Transverse colon (tissue), 4 donors: ENCODE measurements at regions not wholly inside any gene's neighbourhood (a gene's known extent, or its start where the extent isn't known, plus 50 kb on each side); places are given as distances from the start of the nearest gene placed in this dataset.

Experiments used
- DNase-seq: peaks from one replicate; pipeline ENCODE4 v3.0.0-alpha.2; 2019
- H3K27ac ChIP-seq, 4 donors: fragments of 200-600 bp; sonication (generic); 2 replicates each; pipeline ENCODE4 v1.5.1; 2016 to 2018; ENCODE audit warnings: inconsistent platforms in 4 of 4
- H3K27me3 ChIP-seq: fragments of 200-600 bp; sonication (generic); 2 replicates; pipeline ENCODE4 v1.5.1; 2017; ENCODE audit warnings: inconsistent platforms
- H3K36me3 ChIP-seq, 4 donors: fragments of 200-600 bp; sonication (generic); 2 replicates each; pipeline ENCODE4 v1.5.1; 2017 to 2019; ENCODE audit warnings: inconsistent platforms in 4 of 4
- H3K4me1 ChIP-seq, 4 donors: fragments of 200-600 bp; sonication (generic); 2 replicates each; pipeline ENCODE4 v1.5.1; 2017 to 2020; ENCODE audit warnings: inconsistent platforms in 4 of 4
- H3K4me3 ChIP-seq, 4 donors: fragments of 200-600 bp; sonication (generic); 1 replicate in 1 of 4; 2 replicates in 3 of 4; pipeline versions ENCODE4 v1.5.1 to v1.6.1; 2017 to 2019; ENCODE audit warnings: inconsistent platforms in 4 of 4
- H3K9me3 ChIP-seq, 2 donors: fragments of 200-600 bp; sonication (generic); 2 replicates each; pipeline ENCODE4 v1.5.1; 2017 to 2019; ENCODE audit warnings: inconsistent platforms in 2 of 2
- EP300 ChIP-seq: sonication (generic); formaldehyde crosslinking; IDR thresholded peaks from one replicate; pipeline ENCODE4 v1.6.1; 2017; ENCODE audit warnings: antibody characterized with exemption, low read depth
- POLR2A ChIP-seq: fragments of 450-650 bp; IDR thresholded peaks from one replicate; pipeline ENCODE4 v1.6.1; 2016; ENCODE audit warnings: antibody characterized with exemption, mild to moderate bottlenecking, moderate library complexity
- POLR2AphosphoS5 ChIP-seq, 3 donors: sonication (generic); formaldehyde crosslinking; IDR thresholded peaks; one replicate each; pipeline ENCODE4 v1.6.1; 2016; ENCODE audit warnings: antibody characterized with exemption in 3 of 3
- WGBS, 2 donors: methylation state at CpG; one replicate each; pipeline ENCODE4 v1.1.5; 2018; ENCODE audit warnings: low coverage in 1 of 2; 5-methylcytosine and 5-hydroxymethylcytosine counted together
- in situ Hi-C, 4 donors: fragments of 200-750 bp; cut with MboI; loops; one replicate each; pipeline versions ENCODE4 v1.15.0 to v1.15.1; 2017; ENCODE audit warnings: low sequenced_read_pairs in 3 of 4, low pct_ligation_motif_present in 1 of 4, low pct_unique_long_range_greater_than_20kb in 1 of 4
- intact Hi-C: fragments of 100-400 bp; cut with DNase I; formaldehyde crosslinking; loops from one replicate; pipeline ENCODE4 v1.15.1; 2023; ENCODE audit warnings: low total_unique reads
- TF ChIP-seq, protein P1 (sequence below), 5 experiments: fragments of 200-600 bp in 3 of 5; fragments of 450-650 bp in 2 of 5; sonication (generic) in 3 of 5; IDR thresholded peaks; 1 replicate in 2 of 5; 2 replicates in 3 of 5; pipeline ENCODE4 v1.5.1; 2016 to 2017; ENCODE audit warnings: antibody characterized with exemption in 5 of 5, inconsistent platforms in 3 of 5, mild to moderate bottlenecking in 2 of 5, moderate library complexity in 1 of 5

DNA sequence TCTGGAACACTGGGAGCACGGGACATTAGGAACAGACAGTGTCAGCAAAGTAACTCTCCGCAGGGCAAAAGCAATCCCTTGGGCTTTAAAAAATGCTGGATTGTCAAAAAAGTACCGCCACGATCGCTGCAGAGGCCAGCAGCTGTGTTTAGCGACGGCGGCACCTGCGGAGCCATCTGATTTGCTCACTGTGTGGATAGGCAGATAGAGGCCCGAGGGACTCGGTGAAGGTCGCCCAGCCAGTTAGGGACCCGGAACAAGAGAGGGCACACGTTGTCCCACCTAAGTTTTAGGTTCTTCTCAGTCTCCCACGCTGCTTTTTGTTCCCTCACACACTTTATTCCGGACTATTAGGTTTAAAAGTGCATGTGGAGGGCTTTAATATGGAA is 238.3 kb downstream of the TEX29 start:
- Histone ChIP-seq H3K9me3 (no peaks in the 10 kb centered on the region), H3K27me3 (no peaks in the 10 kb centered on the region), H3K4me1 (no peaks in the 10 kb centered on the region), H3K4me3 (no peak overlapping the region), H3K36me3 (no peaks in the 10 kb centered on the region), H3K27ac (no peak overlapping the region)
- 58 to 84% methylated on average over 2 to 16 of the region's 16 CpGs for WGBS, 2 donors
- intact Hi-C loops = no loop called here
- TF ChIP-seq, protein P1, sequence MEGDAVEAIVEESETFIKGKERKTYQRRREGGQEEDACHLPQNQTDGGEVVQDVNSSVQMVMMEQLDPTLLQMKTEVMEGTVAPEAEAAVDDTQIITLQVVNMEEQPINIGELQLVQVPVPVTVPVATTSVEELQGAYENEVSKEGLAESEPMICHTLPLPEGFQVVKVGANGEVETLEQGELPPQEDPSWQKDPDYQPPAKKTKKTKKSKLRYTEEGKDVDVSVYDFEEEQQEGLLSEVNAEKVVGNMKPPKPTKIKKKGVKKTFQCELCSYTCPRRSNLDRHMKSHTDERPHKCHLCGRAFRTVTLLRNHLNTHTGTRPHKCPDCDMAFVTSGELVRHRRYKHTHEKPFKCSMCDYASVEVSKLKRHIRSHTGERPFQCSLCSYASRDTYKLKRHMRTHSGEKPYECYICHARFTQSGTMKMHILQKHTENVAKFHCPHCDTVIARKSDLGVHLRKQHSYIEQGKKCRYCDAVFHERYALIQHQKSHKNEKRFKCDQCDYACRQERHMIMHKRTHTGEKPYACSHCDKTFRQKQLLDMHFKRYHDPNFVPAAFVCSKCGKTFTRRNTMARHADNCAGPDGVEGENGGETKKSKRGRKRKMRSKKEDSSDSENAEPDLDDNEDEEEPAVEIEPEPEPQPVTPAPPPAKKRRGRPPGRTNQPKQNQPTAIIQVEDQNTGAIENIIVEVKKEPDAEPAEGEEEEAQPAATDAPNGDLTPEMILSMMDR (IDR thresholded peaks at IDR 0.05) = no peak
- no peak for TF ChIP-seq POLR2A
- no peak for TF ChIP-seq POLR2AphosphoS5 (IDR thresholded peaks at IDR 0.05)
- no peak for TF ChIP-seq EP300
- in situ Hi-C loops = no loop called here
- DNase-seq = no peak

DNA sequence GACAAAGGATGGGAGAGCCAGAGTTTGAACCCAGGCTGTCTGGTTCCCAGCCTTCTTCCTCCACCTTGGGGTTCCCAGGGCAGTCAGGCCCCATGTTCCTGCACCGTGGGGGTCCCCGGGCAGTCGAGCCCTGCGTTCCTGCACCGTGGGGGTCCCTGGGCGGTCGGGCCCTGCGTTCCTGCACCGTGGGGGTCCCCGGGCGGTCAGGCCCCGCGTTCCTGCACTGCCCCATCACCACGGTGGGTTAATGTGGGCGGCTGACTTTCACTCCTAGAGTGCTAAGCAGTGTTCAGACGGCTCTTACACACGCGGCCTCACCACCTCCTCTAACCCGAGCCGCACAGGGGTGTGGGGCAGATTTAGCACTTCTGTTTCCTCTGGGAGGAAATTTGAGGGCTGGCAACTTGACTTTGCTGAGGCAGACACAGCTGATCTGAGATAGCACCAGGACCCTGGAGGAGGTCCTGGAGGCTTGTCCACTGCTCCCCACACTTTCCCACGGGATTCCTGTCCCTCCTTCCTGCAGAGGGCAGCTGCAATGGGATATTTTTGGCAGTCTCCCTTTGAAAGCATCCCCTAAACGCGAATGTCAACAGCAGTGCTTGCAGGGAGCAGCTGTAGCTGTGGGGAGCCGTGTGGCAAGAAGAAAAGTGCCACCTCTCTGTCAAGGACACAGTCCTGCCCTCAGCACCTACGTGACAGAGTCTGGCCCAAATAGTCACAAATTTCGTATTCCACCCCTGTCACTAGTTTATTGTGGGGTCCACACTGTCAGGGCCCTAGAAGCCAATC is 239.4 kb downstream of the TEX29 start:
- Histone ChIP-seq H3K4me1 (no peaks in the 10 kb centered on the region), H3K9me3 (no peaks in the 10 kb centered on the region), H3K36me3 (no peaks in the 10 kb centered on the region), H3K27me3 (no peaks in the 10 kb centered on the region), H3K4me3 (no peak overlapping the region), H3K27ac (no peak overlapping the region)
- no peak for TF ChIP-seq EP300
- intact Hi-C loops = no loop called here
- in situ Hi-C loops = no loop called here
- WGBS, 2 donors = 29 to 49% methylated on average over 2 to 26 of the region's 26 CpGs
- no peak for DNase-seq

DNA sequence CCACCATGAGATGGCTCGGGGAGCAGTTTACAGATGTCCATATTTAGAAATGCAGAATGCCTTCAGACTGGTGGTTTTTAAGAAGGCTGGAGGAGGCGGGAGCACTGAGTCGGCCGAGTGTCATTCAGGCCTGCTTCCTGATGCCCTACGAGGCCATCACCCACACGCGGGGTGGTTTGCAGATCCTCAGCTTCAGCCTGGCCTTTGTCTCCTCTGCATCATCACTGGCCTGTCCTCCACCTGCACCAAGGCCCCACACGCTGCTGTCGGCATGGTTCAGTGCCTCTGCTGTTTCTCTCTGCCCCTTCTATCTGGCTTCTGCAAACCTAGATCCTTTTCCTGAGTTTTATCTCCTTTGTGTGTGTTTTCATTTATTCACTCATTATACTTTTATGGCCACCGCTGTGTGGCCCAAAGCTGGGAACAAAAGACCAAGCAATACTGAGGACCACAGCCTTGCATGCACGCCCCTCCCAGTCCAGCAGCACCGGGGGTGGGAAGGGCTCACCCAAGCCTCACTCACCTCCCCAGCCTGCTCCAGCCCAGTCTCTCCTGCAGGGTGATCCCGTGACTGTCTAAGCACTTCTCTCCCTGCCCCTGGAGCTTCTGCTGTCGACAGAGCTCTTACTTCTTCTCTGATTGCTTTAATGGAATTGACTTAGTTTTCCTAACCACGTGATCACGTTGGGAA is 240.8 kb downstream of the TEX29 start:
- in situ Hi-C loops (no loop called here), intact Hi-C loops (no loop called here)
- no peak for TF ChIP-seq POLR2A
- no peak for TF ChIP-seq EP300
- TF ChIP-seq, protein P1 (IDR thresholded peaks at IDR 0.05) = no peak
- no peak for TF ChIP-seq POLR2AphosphoS5 (IDR thresholded peaks at IDR 0.05)

DNA sequence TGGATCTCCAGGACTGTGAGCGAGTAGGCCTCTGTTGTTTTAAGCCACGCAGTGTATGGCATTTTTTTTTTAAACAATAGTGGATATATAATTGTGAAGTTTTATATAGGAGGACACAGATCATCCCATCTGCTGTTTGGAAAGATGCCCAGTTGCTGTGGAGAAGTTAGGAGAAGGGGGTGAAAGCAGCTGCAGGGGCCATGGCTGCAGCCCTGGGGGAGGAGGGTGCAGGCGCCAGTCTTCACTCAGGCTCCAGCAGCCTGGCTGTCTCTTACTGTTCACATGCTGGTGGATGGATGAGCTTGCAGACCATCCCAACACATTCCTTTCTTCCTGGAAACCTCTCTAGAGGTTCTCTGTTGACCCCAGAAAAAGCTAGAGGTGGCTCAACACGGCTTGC is 242.3 kb downstream of the TEX29 start:
- WGBS, 2 donors = 32 to 51% methylated on average over 3 to 4 of the region's 4 CpGs
- Histone ChIP-seq H3K4me3 (no peak overlapping the region), H3K9me3 (no peaks in the 10 kb centered on the region), H3K27me3 (no peaks in the 10 kb centered on the region), H3K4me1 (no peaks in the 10 kb centered on the region), H3K27ac (no peak overlapping the region), H3K36me3 (no peaks in the 10 kb centered on the region)
- no peak for DNase-seq
- TF ChIP-seq, protein P1 (IDR thresholded peaks at IDR 0.05) = no peak
- TF ChIP-seq EP300 = no peak
- TF ChIP-seq POLR2AphosphoS5 (IDR thresholded peaks at IDR 0.05) = no peak
- TF ChIP-seq POLR2A = no peak
- intact Hi-C loops = no loop called here
- in situ Hi-C loops = no loop called here

More for the DNA sequence above, 240.8 kb downstream of the TEX29 start:
- no peaks in the 10 kb centered on the region for H3K27me3 ChIP-seq
- H3K9me3 ChIP-seq = no peaks in the 10 kb centered on the region
- H3K4me1 ChIP-seq = no peaks in the 10 kb centered on the region
- no peak overlapping the region for H3K4me3 ChIP-seq
- WGBS, 2 donors = 77 to 83% methylated on average over 3 to 16 of the region's 16 CpGs
- no peak for DNase-seq
- no peaks in the 10 kb centered on the region for H3K36me3 ChIP-seq
- H3K27ac ChIP-seq = no peak overlapping the region
